MM.1S (cell line): ENCODE measurements at regions not wholly inside any gene's neighbourhood (a gene's known extent, or its start where the extent isn't known, plus 50 kb on each side); places are given as distances from the start of the nearest gene placed in this dataset.

Source experiments
- DNase-seq: peaks from one replicate; pipeline ENCODE4 v3.0.0-alpha.2; 2015
- H2AFZ ChIP-seq: fragments of 300-600 bp; sonication (generic); 2 replicates; pipeline ENCODE4 v1.6.0; 2016; ENCODE audit warnings: antibody characterized with exemption, low read length
- H3F3A ChIP-seq: fragments of 300-600 bp; sonication (generic); 2 replicates; pipeline ENCODE4 v1.6.1; 2016; ENCODE audit warnings: mild to moderate bottlenecking, antibody characterized with exemption, low read length, moderate library complexity, mixed read lengths; ENCODE audit not compliant: insufficient read depth
- H3K27ac ChIP-seq: fragments of 300-600 bp; sonication (generic); 2 replicates; pipeline ENCODE4 v1.5.1; 2016; ENCODE audit warnings: mild to moderate bottlenecking, low read length
- H3K27me3 ChIP-seq: fragments of 300-600 bp; sonication (generic); replicated peaks from 2 replicates; pipeline ENCODE4 v1.6.0; 2016; ENCODE audit warnings: low read length; ENCODE audit not compliant: insufficient read depth
- H3K36me3 ChIP-seq: fragments of 300-600 bp; sonication (generic); replicated peaks from 2 replicates; pipeline ENCODE4 v1.6.1; 2016; ENCODE audit warnings: mild to moderate bottlenecking, low read length, mixed read lengths; ENCODE audit not compliant: insufficient read depth
- H3K4me1 ChIP-seq: fragments of 300-600 bp; sonication (generic); 2 replicates; pipeline ENCODE4 v1.6.1; 2016; ENCODE audit warnings: low read length, mixed read lengths
- H3K4me2 ChIP-seq: fragments of 300-600 bp; sonication (generic); 2 replicates; pipeline ENCODE4 v1.6.0; 2016; ENCODE audit warnings: low read depth, low read length
- H3K4me3 ChIP-seq: fragments of 300-600 bp; sonication (generic); 2 replicates; pipeline ENCODE4 v1.5.1; 2016; ENCODE audit warnings: low read length, mixed read lengths
- H3K79me2 ChIP-seq: fragments of 300-600 bp; sonication (generic); 2 replicates; pipeline ENCODE4 v1.6.1; 2016; ENCODE audit warnings: mixed run types, low read length, mixed read lengths
- H3K9ac ChIP-seq: fragments of 300-600 bp; sonication (generic); 2 replicates; pipeline ENCODE4 v1.6.1; 2016; ENCODE audit warnings: low read length, mixed read lengths
- H3K9me2 ChIP-seq: fragments of 300-600 bp; sonication (generic); replicated peaks from 2 replicates; pipeline ENCODE4 v1.6.1; 2016; ENCODE audit warnings: mild to moderate bottlenecking, low read length, mixed read lengths; ENCODE audit not compliant: insufficient read depth
- H3K9me3 ChIP-seq: fragments of 300-600 bp; sonication (generic); replicated peaks from 2 replicates; pipeline ENCODE4 v1.6.1; 2016; ENCODE audit warnings: mild to moderate bottlenecking, low read length, mixed read lengths; ENCODE audit not compliant: insufficient read depth
- H4K20me1 ChIP-seq: fragments of 300-600 bp; sonication (generic); 2 replicates; pipeline ENCODE4 v1.6.1; 2016; ENCODE audit warnings: mild to moderate bottlenecking, low read length, moderate library complexity, mixed read lengths; ENCODE audit not compliant: insufficient read depth
- EZH2 ChIP-seq: fragments of 300-600 bp; sonication (generic); optimal IDR thresholded peaks from 2 replicates; pipeline ENCODE3; 2017; ENCODE audit warnings: low read depth, mild to moderate bottlenecking, antibody characterized with exemption, low read length, mixed read lengths
- EZH2phosphoT487 ChIP-seq: fragments of 300-600 bp; sonication (generic); IDR thresholded peaks from 2 replicates; pipeline ENCODE4 v1.6.1; 2018; ENCODE audit warnings: antibody characterized with exemption, low read length
- TF ChIP-seq, protein P1 (sequence below): fragments of 300-600 bp; sonication (generic); IDR thresholded peaks from 2 replicates; pipeline ENCODE4 v1.5.1; 2016; ENCODE audit warnings: antibody characterized with exemption, low read length, mixed read lengths

- Histone ChIP-seq H3K4me3 (no peak overlapping the region), H2AFZ (no peak overlapping the region), H3F3A (no peaks in the 10 kb centered on the region), H3K27me3 (peaks cover 96% of the 10 kb centered on the region), H3K27ac (no peak overlapping the region), H3K36me3 (no peaks in the 10 kb centered on the region), H3K9ac (no peak overlapping the region), H3K79me2 (no peaks in the 10 kb centered on the region), H3K4me1 (no peaks in the 10 kb centered on the region), H3K9me3 (no peaks in the 10 kb centered on the region), H3K9me2 (no peaks in the 10 kb centered on the region), H3K4me2 (no peak overlapping the region), H4K20me1 (no peaks in the 10 kb centered on the region)
- TF ChIP-seq, protein P1, sequence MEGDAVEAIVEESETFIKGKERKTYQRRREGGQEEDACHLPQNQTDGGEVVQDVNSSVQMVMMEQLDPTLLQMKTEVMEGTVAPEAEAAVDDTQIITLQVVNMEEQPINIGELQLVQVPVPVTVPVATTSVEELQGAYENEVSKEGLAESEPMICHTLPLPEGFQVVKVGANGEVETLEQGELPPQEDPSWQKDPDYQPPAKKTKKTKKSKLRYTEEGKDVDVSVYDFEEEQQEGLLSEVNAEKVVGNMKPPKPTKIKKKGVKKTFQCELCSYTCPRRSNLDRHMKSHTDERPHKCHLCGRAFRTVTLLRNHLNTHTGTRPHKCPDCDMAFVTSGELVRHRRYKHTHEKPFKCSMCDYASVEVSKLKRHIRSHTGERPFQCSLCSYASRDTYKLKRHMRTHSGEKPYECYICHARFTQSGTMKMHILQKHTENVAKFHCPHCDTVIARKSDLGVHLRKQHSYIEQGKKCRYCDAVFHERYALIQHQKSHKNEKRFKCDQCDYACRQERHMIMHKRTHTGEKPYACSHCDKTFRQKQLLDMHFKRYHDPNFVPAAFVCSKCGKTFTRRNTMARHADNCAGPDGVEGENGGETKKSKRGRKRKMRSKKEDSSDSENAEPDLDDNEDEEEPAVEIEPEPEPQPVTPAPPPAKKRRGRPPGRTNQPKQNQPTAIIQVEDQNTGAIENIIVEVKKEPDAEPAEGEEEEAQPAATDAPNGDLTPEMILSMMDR = no peak
- no peak for TF ChIP-seq EZH2phosphoT487
- no peak for TF ChIP-seq EZH2
- no peak for DNase-seq
Measured at GRCh38 chr20:57874141-57874540, 164.3 kb upstream of the PMEPA1 start.

DNA sequence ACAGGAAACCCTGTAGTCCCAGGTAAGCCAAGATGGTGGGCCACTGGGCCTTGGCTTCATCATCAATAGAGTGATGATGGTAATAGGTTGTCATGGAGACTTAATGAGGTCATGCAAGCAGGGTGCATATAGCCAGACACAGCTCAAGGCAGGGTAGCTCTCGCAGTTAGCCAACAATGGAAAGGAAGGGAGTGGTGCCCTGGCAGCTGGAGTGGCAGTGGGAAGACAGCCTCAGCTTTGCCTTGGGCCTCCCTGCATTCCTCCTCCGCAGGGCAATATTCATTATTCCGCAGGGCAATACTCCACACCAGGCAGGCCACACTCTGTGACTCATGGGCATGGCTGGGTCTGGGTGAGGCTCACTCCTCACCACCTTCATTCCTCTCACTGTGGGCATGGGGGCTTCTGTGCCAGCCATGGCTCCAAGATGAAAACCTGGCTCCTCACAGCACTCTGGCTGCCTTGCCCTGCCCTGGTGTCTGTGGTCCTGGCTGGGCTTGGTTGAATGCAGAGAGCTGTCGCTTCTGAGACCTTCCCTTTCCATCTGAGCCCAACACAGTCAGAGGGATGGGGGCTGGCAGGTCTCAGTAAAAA, 163.1 kb upstream of the PMEPA1 start:
- Histone ChIP-seq H3F3A (no peaks in the 10 kb centered on the region), H3K27me3 (peaks cover 92% of the 10 kb centered on the region), H3K79me2 (no peaks in the 10 kb centered on the region), H3K9me3 (no peaks in the 10 kb centered on the region), H3K4me1 (no peaks in the 10 kb centered on the region), H3K36me3 (no peaks in the 10 kb centered on the region), H2AFZ (no peak overlapping the region), H3K9ac (no peak overlapping the region), H3K4me2 (no peak overlapping the region), H3K4me3 (no peak overlapping the region), H4K20me1 (no peaks in the 10 kb centered on the region), H3K9me2 (no peaks in the 10 kb centered on the region), H3K27ac (no peak overlapping the region)
- TF ChIP-seq EZH2phosphoT487 = no peak
- TF ChIP-seq EZH2 = no peak
- TF ChIP-seq, protein P1 = no peak
- DNase-seq = no peak

GRCh38 chr20:57871237-57871632, 161.4 kb upstream of the PMEPA1 start:
- TF ChIP-seq EZH2 (no peak), EZH2phosphoT487 (no peak)
- TF ChIP-seq, protein P1 = no peak
- no peaks in the 10 kb centered on the region for H3K79me2 ChIP-seq
- H3K27me3 ChIP-seq = peaks cover 88% of the 10 kb centered on the region
- H3K9ac ChIP-seq = no peak overlapping the region
- DNase-seq = no peak
- H3K36me3 ChIP-seq = no peaks in the 10 kb centered on the region
- H3K4me2 ChIP-seq = no peak overlapping the region
- no peak overlapping the region for H3K27ac ChIP-seq
- no peaks in the 10 kb centered on the region for H3K4me1 ChIP-seq
- no peak overlapping the region for H3K4me3 ChIP-seq
- no peaks in the 10 kb centered on the region for H3F3A ChIP-seq
- no peaks in the 10 kb centered on the region for H3K9me3 ChIP-seq
- no peak overlapping the region for H2AFZ ChIP-seq
- no peaks in the 10 kb centered on the region for H4K20me1 ChIP-seq
- no peaks in the 10 kb centered on the region for H3K9me2 ChIP-seq
